Fibroblast of villous mesenchyme (primary cell): ENCODE measurements at regions not wholly inside any gene's neighbourhood (a gene's known extent, or its start where the extent isn't known, plus 50 kb on each side); places are given as distances from the start of the nearest gene placed in this dataset.

ENCODE experiments used
- DNase-seq: peaks from one replicate; pipeline ENCODE4 v3.0.0-alpha.2; 2010; ENCODE audit warnings: low read depth
- H3K4me3 ChIP-seq: 2 replicates; pipeline ENCODE4 v1.5.1; 2011; ENCODE audit warnings: low read depth, mild to moderate bottlenecking, low read length
- CTCF ChIP-seq: IDR thresholded peaks from 2 replicates; pipeline ENCODE4 v1.5.1; 2012; ENCODE audit warnings: low read depth, mild to moderate bottlenecking, low read length; ENCODE audit not compliant: insufficient read depth

DNA sequence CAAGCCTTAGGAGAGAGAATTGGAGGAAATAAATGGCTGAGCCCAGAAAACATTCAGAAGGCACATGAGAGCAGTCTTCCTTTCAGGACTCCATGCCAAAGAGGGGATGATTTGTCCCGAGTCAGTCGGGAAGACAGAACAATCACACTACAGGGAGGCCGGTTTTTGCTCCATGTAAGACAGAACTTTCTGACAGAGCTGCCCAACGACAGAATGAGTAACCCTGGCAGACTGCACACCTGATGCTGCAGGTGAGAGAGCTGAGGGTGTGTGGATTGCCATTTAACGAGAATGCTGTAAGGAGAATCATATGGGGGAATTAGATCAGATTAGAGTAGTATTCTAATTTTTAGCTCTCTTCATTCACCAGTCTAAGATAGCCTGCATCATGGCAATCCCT is 533.0 kb downstream of the EPHB1 start:
- TF ChIP-seq CTCF, result no peak
- no peak for DNase-seq
- H3K4me3 ChIP-seq, result no peak overlapping the region

DNA sequence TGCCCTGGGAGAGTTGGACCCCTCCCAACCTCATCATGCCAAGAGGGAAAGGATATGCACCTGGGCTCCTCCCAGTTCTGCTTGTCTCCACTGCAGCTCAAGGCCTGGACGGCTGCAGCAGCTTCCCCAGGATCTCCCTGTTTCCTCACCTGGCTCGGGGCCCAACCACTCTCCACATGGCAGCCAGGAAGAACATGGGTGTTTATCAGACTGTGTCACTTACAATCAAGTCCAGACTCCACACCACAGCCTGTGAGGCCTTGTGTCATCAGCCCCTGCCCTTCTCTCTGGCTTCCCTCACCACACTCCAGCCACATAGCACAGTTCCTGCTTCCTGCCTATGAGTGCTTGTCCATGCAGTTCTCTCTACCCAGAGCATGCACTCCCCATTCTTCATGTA is 534.4 kb downstream of the EPHB1 start:
- TF ChIP-seq CTCF, result no peak
- no peak overlapping the region for H3K4me3 ChIP-seq
- no peak for DNase-seq

DNA sequence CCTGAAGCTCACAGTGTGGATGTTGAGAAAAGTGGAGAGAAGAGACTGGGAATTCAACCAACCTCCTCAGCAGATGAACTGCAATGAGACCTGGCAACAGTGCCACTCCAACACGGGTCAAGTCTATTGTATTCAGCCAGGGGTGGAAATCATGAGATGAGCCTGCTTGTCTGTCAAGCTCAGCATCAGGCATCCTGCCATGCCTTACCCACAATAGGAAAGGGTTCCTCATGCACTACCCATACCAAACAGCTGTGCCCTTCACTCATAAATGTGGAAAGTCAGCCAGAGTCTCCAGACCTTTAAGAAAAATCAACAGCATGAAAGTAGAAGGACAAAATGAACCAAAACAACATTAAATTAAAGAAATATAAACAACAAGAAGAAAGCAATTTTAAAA is 542.1 kb downstream of the EPHB1 start:
- no peak for TF ChIP-seq CTCF
- no peak overlapping the region for H3K4me3 ChIP-seq
- DNase-seq, result no peak

GRCh38 chr3:135348690-135349089 is 553.6 kb downstream of the EPHB1 start:
- no peak for DNase-seq
- no peak for TF ChIP-seq CTCF
- no peak overlapping the region for H3K4me3 ChIP-seq

GRCh38 chr3:135349254-135349948 is 554.3 kb downstream of the EPHB1 start:
- H3K4me3 ChIP-seq, result no peak overlapping the region
- no peak for TF ChIP-seq CTCF
- no peak for DNase-seq

GRCh38 chr3:135352213-135352612 is 557.2 kb downstream of the EPHB1 start:
- H3K4me3 ChIP-seq, result no peak overlapping the region
- no peak for DNase-seq
- no peak for TF ChIP-seq CTCF

DNA sequence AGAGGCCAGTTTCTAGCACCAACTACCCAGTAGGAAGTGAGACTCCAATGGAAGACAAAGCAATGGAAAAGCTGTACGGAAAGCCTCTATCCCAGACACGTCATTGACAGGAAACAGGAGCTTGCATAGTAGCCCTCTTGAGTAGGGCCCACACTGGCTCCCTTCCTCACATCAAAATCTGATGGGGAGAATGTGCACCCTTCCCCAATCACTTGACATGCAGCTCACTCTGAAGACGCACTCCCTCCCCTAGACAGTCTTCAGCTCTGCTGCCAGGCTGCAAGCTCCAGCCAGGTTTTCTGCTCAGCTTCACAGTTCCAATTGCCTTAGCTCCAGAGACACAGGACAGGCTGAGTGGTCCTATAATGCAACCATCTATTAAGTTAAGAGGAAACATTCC is 567.8 kb downstream of the EPHB1 start:
- H3K4me3 ChIP-seq, result no peak overlapping the region
- DNase-seq, result no peak
- TF ChIP-seq CTCF, result no peak
